HL-60 (cell line): ENCODE measurements at regions not wholly inside any gene's neighbourhood (a gene's known extent, or its start where the extent isn't known, plus 50 kb on each side); places are given as distances from the start of the nearest gene placed in this dataset.
"Not testable (repeated sequence)": the region's sequence is repeated elsewhere in the genome, so short reads cannot be mapped to it uniquely, and the experiment has no call there.

Experiments
- GABPA ChIP-seq: IDR thresholded peaks from 2 replicates; pipeline ENCODE4 v1.6.1; 2012; ENCODE audit warnings: low read depth
- POLR2AphosphoS5 ChIP-seq: IDR thresholded peaks from 2 replicates; pipeline ENCODE4 v1.6.1; 2012; ENCODE audit warnings: low read depth
- SPI1 ChIP-seq: IDR thresholded peaks from 2 replicates; pipeline ENCODE4 v1.6.1; 2012; ENCODE audit warnings: low read depth, mild to moderate bottlenecking, borderline replicate concordance
- TF ChIP-seq, protein P1 (sequence below): IDR thresholded peaks from one replicate; pipeline ENCODE4 v1.5.1; 2011; ENCODE audit warnings: low read length, control low read depth, inconsistent platforms; ENCODE audit not compliant: insufficient read depth
- TF ChIP-seq, protein P2 (sequence below): IDR thresholded peaks from 2 replicates; pipeline ENCODE4 v1.6.1; 2012; ENCODE audit warnings: low read depth; ENCODE audit not compliant: insufficient replicate concordance

- TF ChIP-seq POLR2AphosphoS5, GABPA, SPI1: not testable (repeated sequence)
- TF ChIP-seq, protein P1, sequence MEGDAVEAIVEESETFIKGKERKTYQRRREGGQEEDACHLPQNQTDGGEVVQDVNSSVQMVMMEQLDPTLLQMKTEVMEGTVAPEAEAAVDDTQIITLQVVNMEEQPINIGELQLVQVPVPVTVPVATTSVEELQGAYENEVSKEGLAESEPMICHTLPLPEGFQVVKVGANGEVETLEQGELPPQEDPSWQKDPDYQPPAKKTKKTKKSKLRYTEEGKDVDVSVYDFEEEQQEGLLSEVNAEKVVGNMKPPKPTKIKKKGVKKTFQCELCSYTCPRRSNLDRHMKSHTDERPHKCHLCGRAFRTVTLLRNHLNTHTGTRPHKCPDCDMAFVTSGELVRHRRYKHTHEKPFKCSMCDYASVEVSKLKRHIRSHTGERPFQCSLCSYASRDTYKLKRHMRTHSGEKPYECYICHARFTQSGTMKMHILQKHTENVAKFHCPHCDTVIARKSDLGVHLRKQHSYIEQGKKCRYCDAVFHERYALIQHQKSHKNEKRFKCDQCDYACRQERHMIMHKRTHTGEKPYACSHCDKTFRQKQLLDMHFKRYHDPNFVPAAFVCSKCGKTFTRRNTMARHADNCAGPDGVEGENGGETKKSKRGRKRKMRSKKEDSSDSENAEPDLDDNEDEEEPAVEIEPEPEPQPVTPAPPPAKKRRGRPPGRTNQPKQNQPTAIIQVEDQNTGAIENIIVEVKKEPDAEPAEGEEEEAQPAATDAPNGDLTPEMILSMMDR, result not testable (repeated sequence)
- TF ChIP-seq, protein P2, sequence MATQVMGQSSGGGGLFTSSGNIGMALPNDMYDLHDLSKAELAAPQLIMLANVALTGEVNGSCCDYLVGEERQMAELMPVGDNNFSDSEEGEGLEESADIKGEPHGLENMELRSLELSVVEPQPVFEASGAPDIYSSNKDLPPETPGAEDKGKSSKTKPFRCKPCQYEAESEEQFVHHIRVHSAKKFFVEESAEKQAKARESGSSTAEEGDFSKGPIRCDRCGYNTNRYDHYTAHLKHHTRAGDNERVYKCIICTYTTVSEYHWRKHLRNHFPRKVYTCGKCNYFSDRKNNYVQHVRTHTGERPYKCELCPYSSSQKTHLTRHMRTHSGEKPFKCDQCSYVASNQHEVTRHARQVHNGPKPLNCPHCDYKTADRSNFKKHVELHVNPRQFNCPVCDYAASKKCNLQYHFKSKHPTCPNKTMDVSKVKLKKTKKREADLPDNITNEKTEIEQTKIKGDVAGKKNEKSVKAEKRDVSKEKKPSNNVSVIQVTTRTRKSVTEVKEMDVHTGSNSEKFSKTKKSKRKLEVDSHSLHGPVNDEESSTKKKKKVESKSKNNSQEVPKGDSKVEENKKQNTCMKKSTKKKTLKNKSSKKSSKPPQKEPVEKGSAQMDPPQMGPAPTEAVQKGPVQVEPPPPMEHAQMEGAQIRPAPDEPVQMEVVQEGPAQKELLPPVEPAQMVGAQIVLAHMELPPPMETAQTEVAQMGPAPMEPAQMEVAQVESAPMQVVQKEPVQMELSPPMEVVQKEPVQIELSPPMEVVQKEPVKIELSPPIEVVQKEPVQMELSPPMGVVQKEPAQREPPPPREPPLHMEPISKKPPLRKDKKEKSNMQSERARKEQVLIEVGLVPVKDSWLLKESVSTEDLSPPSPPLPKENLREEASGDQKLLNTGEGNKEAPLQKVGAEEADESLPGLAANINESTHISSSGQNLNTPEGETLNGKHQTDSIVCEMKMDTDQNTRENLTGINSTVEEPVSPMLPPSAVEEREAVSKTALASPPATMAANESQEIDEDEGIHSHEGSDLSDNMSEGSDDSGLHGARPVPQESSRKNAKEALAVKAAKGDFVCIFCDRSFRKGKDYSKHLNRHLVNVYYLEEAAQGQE, result not testable (repeated sequence)
These were observed 81.2 kb upstream of the GRIP1 start for GRCh38 chr12:66760122-66760521.
